ENCODE measurements at regions not wholly inside any gene's neighbourhood (a gene's known extent, or its start where the extent isn't known, plus 50 kb on each side); places are given as distances from the start of the nearest gene placed in this dataset.

- Histone ChIP-seq H3K27ac (ENCODE audit: extremely low read depth, low read depth, low read length) (no peak overlapping the region), H3K9me3 (ENCODE audit: control insufficient read depth, insufficient read depth, low read depth, low read length) (no peaks in the 10 kb centered on the region), H3K4me3 (ENCODE audit: low read depth, low read length) (no peak overlapping the region), H3K36me3 (ENCODE audit: control insufficient read depth in 2 of 2, insufficient read depth in 1 of 2, low read length in 2 of 2) (no peaks in the 10 kb centered on the region), H3K4me1 (ENCODE audit: control insufficient read depth, insufficient read depth, low read length) (no peaks in the 10 kb centered on the region)
- ChIA-PET POLR2A (interaction anchor here (0.6 kb wide), 1 partner anchor 19 kb away, joined by 3 read pairs; no protein-coding TSS in a partner anchor), CTCF (interaction anchor here (0.6 to 0.7 kb wide), 3 partner anchors 17 to 1540 kb away, joined by 3 to 5 read pairs (median 3); no protein-coding TSS in a partner anchor)
- TF ChIP-seq BCL11B (tag by site-specific recombination; IDR thresholded peaks at IDR 0.05; ENCODE audit: low read depth) (no peak), ZNF341 (tag by site-specific recombination; IDR thresholded peaks at IDR 0.05; ENCODE audit: low read depth) (no peak), ZNF626 (tag by site-specific recombination; IDR thresholded peaks at IDR 0.05) (no peak), TRIM28 (IDR thresholded peaks at IDR 0.05; ENCODE audit: borderline replicate concordance, low read length) (no peak), ZNF629 (tag by site-specific recombination; IDR thresholded peaks at IDR 0.05) (no peak), ZNF48 (tag by site-specific recombination; IDR thresholded peaks at IDR 0.05) (no peak), ZFP37 (tag by site-specific recombination; IDR thresholded peaks at IDR 0.05) (no peak), KLF8 (tag by site-specific recombination; IDR thresholded peaks at IDR 0.05) (no peak), ZSCAN23 (tag by site-specific recombination; IDR thresholded peaks at IDR 0.05) (no peak), ZNF140 (tag by site-specific recombination; IDR thresholded peaks at IDR 0.05) (no peak), ZNF19 (tag by site-specific recombination; IDR thresholded peaks at IDR 0.05; ENCODE audit: low read depth) (no peak), PRDM6 (tag by site-specific recombination; IDR thresholded peaks at IDR 0.05) (no peak), ZNF10 (tag by site-specific recombination; IDR thresholded peaks at IDR 0.05) (no peak), ZBTB6 (tag by site-specific recombination; IDR thresholded peaks at IDR 0.05) (no peak), ZNF302 (tag by site-specific recombination; IDR thresholded peaks at IDR 0.05; ENCODE audit: low read depth) (no peak), ZNF521 (tag by site-specific recombination; IDR thresholded peaks at IDR 0.05) (no peak), ZNF514 (tag by site-specific recombination; IDR thresholded peaks at IDR 0.05) (no peak)
These were observed 219.3 kb downstream of the TOMM20 start for GRCh38 chr1:234909307-234909810.

DNA sequence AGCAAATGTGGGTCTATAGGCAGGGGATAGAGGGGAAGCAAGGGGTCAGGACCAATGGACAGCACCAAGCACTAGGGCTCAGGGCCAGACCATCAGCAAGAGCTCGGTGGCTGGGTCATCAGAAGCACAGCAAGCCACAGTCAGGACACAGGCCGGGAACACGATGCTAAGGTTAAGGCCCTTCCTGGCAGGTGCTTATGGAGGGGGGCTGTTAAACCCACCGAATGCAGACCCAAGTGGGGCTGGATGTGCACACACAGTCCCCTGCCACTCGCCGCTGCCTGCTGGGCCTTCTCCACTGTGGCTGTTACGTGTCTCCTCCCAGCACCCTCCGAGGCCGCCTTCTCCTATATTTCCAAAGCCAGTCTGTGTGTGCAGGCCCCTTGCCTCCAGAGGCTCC, 220.1 kb downstream of the TOMM20 start:
- ChIA-PET POLR2A (no interaction called here), CTCF (interaction anchor here (0.6 kb wide), 2 partner anchors 84 to 165 kb away, joined by 3 to 4 read pairs; no protein-coding TSS in a partner anchor)
- H3K4me1 ChIP-seq (ENCODE audit: control insufficient read depth, insufficient read depth, low read length): no peaks in the 10 kb centered on the region

More for the DNA sequence above, 220.1 kb downstream of the TOMM20 start:
- Histone ChIP-seq H3K36me3 (ENCODE audit: control insufficient read depth in 2 of 2, insufficient read depth in 1 of 2, low read length in 2 of 2) (no peaks in the 10 kb centered on the region), H3K4me3 (ENCODE audit: low read depth, low read length) (no peak overlapping the region), H3K9me3 (ENCODE audit: control insufficient read depth, insufficient read depth, low read depth, low read length) (no peaks in the 10 kb centered on the region), H3K27ac (ENCODE audit: extremely low read depth, low read depth, low read length) (no peak overlapping the region)
- TF ChIP-seq ZFHX2 (tag by site-specific recombination; conservative IDR thresholded peaks at IDR 0.05): no peak
- no peak for TF ChIP-seq ZNF404 (tag by site-specific recombination; IDR thresholded peaks at IDR 0.05)
- TF ChIP-seq KLF9 (tag by site-specific recombination; IDR thresholded peaks at IDR 0.05; ENCODE audit: low read depth): no peak
- TF ChIP-seq ZNF561 (tag by site-specific recombination; IDR thresholded peaks at IDR 0.05; ENCODE audit: borderline replicate concordance): no peak
- no peak for TF ChIP-seq ZNF24 (tag by site-specific recombination; IDR thresholded peaks at IDR 0.05)
- TF ChIP-seq ZNF544 (tag by site-specific recombination; IDR thresholded peaks at IDR 0.05): no peak
- TF ChIP-seq OVOL3 (tag by site-specific recombination; IDR thresholded peaks at IDR 0.05): no peak
- TF ChIP-seq SP7 (tag by site-specific recombination; IDR thresholded peaks at IDR 0.05): no peak
- TF ChIP-seq ZNF335 (tag by site-specific recombination; conservative IDR thresholded peaks at IDR 0.05): no peak
- no peak for TF ChIP-seq ZNF391 (tag by site-specific recombination; IDR thresholded peaks at IDR 0.05; ENCODE audit: borderline replicate concordance, low read depth)
- TF ChIP-seq ZNF529 (tag by site-specific recombination; IDR thresholded peaks at IDR 0.05; ENCODE audit: insufficient replicate concordance): no peak
- no peak for TF ChIP-seq ZNF211 (tag by site-specific recombination; IDR thresholded peaks at IDR 0.05; ENCODE audit: low read depth)

Measured in HEK293 (cell line).